Lower leg skin (tissue), 3 donors: ENCODE measurements at regions not wholly inside any gene's neighbourhood (a gene's known extent, or its start where the extent isn't known, plus 50 kb on each side); places are given as distances from the start of the nearest gene placed in this dataset.

Experiments used
- CTCF ChIP-seq, 3 donors: fragments of 450-650 bp; IDR thresholded peaks; one replicate each; pipeline ENCODE4 v1.5.1; 2016; ENCODE audit warnings: antibody characterized with exemption in 3 of 3, mild to moderate bottlenecking in 3 of 3, moderate library complexity in 2 of 3
- POLR2A ChIP-seq, 2 donors: fragments of 450-650 bp; IDR thresholded peaks; one replicate each; pipeline ENCODE4 v1.6.1; 2016 to 2017; ENCODE audit warnings: antibody characterized with exemption in 2 of 2, mild to moderate bottlenecking in 1 of 2, moderate library complexity in 1 of 2

- TF ChIP-seq CTCF (IDR thresholded peaks at IDR 0.05) (no peak), POLR2A (IDR thresholded peaks at IDR 0.05) (no peak)
Measured at GRCh38 chr6:111959766-111960165, 86.5 kb upstream of the FYN start.
